ENCODE measurements at regions not wholly inside any gene's neighbourhood (a gene's known extent, or its start where the extent isn't known, plus 50 kb on each side); places are given as distances from the start of the nearest gene placed in this dataset.
"Not testable (repeated sequence)": the region's sequence is repeated elsewhere in the genome, so short reads cannot be mapped to it uniquely, and the experiment has no call there.

DNA sequence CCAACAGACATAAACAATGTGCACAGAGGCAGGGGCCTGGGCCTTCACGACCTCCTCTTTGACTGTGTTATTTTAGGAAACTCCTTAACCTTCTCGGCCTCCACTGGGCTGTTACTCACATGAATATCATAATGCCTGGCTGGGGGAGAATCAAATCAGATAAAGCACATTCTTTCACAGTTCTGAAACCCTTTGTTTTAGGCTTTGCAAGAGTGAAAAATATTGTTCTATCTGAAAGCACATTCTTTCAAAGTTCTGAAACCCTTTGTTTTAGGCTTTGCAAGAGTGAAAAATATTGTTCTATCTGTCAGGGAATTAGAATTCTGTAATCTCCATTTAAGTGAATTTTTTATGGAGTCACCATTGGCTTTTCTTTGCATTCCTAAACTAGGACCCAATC is 50.7 kb upstream of the SYNDIG1 start:
- DNase-seq = no peak

- DNase-seq = no peak
These were observed 51.9 kb upstream of the SYNDIG1 start for GRCh38 chr20:24417485-24417884.

GRCh38 chr20:24415444-24415843 is 54.0 kb upstream of the SYNDIG1 start:
- not testable (repeated sequence) for DNase-seq

- no peak for DNase-seq
These were observed 57.6 kb upstream of the SYNDIG1 start for GRCh38 chr20:24411834-24412216.

GRCh38 chr20:24411003-24411833 is 58.2 kb upstream of the SYNDIG1 start:
- DNase-seq = no peak

DNA sequence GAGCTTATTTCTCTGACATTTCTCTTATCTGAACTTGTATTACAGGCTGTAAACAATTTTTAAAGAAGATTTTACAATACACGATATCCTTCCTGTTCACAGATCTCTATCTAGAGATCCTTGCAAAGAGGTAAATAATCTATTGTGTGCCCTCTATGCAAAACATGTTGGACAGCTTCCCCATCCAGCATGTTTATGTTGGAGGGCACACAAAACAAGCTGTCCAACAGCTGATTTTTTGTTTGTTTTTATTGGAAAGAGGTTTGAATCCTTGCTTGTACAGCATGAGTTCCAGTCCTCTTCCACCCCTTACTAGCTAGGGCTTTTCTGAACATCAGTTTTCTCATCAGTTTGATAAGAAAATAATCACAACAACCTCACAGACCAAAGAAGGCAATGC is 62.3 kb upstream of the SYNDIG1 start:
- DNase-seq = no peak

DNA sequence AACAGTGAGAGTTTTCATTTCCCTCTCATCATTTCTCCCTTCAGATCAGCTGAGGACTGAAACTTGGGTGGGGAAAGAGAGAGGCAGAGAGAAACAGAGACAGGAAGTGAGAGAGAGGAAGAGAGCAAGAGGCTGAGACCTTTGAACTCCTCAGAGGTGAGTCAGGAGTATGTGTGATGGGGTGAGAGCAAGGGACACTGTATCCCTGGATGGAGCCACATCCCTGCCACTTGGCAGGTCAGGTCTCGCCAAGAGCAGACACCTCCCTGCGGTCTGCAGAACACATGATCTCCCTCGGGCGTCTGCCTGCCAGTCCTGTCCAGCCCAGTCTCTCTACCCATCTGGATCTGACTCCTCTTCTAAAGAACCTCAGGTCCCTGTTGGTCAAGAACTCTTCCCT is 62.7 kb upstream of the SYNDIG1 start:
- no peak for DNase-seq

GRCh38 chr20:24406251-24406650 is 63.2 kb upstream of the SYNDIG1 start:
- DNase-seq = no peak

DNA sequence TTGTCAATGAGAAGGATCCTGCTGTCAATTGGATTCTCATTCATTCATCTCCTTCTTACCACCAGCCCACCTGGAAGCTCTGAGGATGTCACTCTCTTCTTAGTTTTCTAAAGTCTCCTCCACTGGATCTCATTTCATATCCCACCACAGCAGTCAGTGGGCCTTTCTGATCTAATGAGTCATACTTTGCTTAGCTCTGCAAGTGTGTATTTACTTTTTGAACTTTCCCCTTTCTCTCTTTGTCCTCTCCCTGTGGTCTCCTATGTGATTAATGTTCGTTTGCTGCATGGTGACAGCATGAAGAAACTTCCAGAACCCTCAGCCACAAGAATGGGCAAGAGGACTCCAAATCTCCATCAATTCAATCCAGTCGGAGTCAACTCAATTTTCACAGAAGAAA is 63.6 kb upstream of the SYNDIG1 start:
- no peak for DNase-seq

DNA sequence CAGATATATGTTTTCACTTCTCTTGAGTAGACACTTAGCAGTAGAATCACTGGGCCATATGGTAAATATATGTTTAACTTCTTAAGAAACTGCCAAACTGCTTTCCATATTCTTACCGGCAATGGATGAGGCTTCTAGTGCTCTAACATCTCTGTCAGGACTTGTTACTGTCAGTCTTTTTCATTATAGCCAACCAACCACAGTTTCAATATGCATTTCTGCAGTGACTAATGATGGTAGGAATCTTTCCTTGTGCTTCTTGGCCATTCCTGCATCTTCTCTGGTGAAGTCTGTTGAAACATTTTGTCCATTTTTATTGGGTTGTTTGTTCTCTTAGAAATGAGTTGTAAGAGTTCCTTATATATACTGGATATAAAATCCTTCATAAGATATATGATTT is 66.0 kb upstream of the SYNDIG1 start:
- no peak for DNase-seq

DNA sequence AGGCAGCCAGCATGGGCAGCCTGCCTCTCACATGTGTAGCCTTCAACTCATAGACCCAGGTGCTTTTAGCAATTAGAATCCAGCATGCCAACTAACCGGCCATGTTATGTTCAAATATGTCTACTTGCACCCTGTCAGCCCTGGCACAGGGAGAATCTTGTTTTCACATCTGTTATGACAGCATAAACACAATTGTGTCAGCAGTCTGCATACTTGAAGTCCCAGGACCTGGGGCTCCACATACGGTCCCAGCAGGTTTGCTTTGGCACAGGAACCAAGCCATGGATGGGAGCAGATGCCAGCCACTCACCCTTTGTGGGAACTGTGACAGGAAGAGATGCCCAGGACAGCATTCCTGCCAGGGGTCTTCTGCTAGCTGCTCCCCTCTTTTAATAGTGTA is 67.2 kb upstream of the SYNDIG1 start:
- no peak for DNase-seq

GRCh38 chr20:24395151-24395550 is 74.3 kb upstream of the SYNDIG1 start:
- no peak for DNase-seq

- no peak for DNase-seq
These were observed 75.5 kb upstream of the SYNDIG1 start for GRCh38 chr20:24393903-24394302.

GRCh38 chr20:24392612-24393011 is 76.8 kb upstream of the SYNDIG1 start:
- DNase-seq = no peak

DNA sequence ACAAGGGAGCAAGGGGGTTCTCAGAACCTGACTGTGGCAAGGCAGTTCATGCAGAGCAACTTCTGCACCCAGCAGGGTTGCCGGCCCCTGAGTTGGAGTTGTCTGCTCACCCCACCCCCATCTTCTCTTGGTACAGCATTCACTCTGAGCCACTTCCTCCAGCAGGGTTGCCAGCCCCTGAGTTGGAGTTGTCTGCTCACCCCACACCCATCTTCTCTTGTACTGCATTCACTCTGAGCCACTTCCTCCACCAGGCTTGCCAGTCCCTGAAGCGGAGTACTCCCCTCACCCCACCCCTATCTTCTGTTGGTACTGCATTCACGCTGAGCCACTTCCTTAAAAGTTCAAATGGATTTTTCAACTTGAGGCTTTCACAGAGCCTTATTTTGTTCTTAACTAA is 79.7 kb upstream of the SYNDIG1 start:
- no peak for DNase-seq

DNA sequence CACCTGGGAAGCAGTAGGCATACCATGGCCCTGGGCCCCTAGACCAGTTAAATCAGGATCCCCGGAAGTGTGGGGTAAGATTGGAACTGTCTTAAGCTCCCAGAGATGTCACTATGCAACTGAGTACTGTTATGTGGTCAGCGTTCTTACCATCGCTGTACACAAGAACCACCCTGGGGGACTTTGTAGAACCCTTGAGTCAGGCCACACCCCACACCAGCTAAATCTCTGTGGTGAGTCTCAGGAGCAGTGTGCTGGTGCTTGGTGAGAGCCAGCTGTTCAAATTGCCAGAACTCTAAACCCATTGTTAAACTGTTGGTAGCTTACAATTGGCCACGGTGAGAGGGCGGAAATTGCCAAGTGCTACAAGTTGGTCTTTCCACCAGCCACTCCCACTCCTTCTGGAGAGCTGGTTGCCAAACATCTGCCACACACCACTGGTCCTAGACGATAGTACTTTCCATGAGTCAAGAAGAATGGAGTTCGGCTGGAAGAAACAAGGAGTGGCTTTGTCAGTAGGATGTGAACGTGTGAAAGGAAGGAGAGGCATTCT is 80.5 kb upstream of the SYNDIG1 start:
- DNase-seq = no peak

GRCh38 chr20:24385547-24385946 is 83.9 kb upstream of the SYNDIG1 start:
- DNase-seq = no peak

DNA sequence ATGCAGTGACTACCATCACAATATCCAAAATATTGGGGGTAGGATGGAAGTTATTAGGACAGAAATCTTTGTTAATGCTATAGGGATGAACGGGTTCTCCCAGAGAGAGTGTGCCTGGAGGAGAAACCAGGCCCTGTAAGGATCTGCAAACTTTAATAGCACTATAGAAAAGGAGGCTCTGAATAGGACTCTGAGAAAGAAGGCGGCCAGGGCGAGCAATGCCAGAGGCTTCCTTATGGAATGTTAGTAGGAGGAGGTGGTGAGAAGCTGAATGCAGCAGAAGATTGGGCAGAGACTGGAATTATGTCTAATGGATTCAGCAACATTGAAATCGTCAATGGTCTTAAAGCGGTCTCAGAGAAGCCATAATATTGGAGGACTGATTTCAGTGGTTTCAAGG is 84.6 kb upstream of the SYNDIG1 start:
- DNase-seq = no peak

DNA sequence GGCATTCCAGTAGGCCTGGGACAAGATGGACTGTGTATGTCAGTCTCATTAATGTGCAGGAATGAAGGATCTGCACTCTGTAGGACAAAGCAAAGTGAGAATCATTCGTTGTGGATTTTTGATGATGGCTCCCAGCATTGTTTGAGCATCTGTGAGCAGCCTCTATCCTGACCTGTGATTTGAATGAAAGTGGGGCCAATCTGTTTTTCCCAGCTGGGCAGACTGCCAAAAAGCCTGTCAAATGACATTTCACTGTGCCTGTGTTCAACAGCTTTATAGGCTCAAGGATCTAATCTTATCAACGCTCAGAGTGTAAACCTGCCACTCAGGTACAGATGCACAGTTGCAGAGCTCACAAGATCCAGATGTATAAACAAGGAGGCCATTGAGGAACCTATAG is 86.7 kb upstream of the SYNDIG1 start:
- no peak for DNase-seq

DNA sequence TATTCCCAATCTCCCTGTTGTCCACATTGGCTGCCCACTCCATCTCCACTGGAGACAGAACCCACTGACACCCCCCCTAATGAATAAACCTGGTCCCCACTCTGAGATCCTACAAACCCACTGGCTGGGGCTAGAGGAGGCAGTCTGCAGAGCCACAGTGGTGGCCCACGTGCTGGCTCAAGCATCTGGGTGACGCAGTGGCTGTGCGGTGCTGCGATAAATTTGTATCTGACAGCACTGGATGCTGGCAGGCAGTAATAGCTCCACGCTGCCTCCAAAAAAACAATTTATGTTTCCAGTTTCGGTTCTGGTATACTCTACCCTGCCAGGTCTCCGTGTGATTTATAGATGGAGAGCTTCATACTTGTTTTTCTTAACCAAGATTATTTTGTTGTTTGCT is 87.1 kb upstream of the SYNDIG1 start:
- no peak for DNase-seq

DNA sequence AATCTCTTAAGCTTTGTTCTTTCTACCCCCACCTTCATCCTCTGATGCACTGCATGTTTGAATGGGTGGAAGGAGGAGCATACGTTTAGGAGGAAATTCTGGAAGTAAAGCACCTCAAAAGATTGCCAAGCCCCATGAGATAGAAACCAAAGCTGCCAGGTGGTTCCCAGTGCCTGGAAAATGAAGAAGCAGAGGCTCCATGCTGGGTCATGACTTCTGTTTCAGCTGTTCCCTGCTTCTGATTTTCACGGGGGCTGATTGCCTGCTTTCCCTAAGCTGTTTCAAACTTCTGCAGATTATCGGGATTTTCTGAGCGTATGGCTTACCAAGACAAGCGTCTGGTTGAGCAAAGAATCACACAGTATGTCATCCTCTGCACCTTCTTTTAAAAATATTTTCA is 87.5 kb upstream of the SYNDIG1 start:
- no peak for DNase-seq

DNA sequence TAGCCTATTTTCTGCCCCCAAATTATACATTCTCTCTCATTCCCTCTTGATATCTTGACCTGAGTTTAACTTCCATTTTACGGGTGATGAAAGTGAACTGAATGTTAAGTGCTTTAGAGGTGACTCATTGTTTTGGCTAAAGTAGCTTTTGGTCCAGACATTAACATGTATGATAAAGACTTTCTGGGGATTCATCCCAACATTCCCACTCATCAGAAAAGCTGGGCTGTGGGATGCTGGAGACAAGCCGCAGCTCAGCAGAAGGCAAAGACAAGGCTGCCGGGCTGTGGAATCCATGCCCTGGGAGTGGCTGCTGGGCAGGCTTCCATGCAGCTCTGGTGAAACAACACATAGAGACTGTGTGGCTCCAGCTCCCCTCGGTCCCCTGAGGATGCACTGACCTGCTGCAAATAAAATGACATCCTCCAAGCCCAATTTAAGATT is 89.9 kb upstream of the SYNDIG1 start:
- DNase-seq = no peak

GRCh38 chr20:24378661-24379483 is 90.6 kb upstream of the SYNDIG1 start:
- no peak for DNase-seq
